ENCODE measurements at regions not wholly inside any gene's neighbourhood (a gene's known extent, or its start where the extent isn't known, plus 50 kb on each side); places are given as distances from the start of the nearest gene placed in this dataset.

DNA sequence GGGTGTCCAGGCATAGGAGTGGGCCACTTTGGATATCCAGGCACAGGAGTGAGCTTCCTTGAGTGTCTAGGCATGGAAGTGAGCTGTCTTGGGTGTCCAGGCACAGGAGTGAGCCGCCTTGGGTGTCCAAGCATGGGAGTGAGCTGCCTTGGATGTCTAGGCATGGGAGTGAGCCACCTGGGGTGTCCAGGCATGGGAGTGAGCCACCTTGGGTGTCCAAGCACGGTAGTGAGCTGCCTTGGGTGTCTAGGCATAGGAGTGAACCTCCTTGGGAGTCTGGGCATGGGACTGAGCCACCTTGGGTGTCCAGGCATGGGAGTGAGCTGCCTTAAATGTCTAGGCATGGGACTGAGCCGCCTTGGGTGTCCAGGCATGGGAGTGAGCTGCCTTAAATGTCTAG is 146.3 kb downstream of the C1orf94 start:
- Histone ChIP-seq H3K4me2 (ENCODE audit: insufficient read depth, insufficient read length, low read length) (no peak overlapping the region), H3K27ac (ENCODE audit: insufficient read length, low read depth, low read length) (no peak overlapping the region), H3K27me3 (ENCODE audit: insufficient read depth, low read length) (no peaks in the 10 kb centered on the region), H3K79me2 (ENCODE audit: insufficient read depth, low read length) (no peaks in the 10 kb centered on the region), H3K23me2 (ENCODE audit: insufficient read length, low read depth, low read length, poor library complexity, severe bottlenecking) (no peaks in the 10 kb centered on the region), H3K4me1 (ENCODE audit: insufficient read depth, low read length) (no peaks in the 10 kb centered on the region), H2BK5ac (ENCODE audit: insufficient read length, low read length) (no peak overlapping the region), H3T11ph (ENCODE audit: low read length) (no peak overlapping the region), H4K8ac (replicated peaks; ENCODE audit: insufficient read length, low read depth, low read length) (no peak overlapping the region), H4K91ac (ENCODE audit: insufficient read length, low read depth, low read length) (no peak overlapping the region), H4K5ac (ENCODE audit: insufficient read length, low read depth, low read length) (no peak overlapping the region), H3K79me1 (ENCODE audit: insufficient read depth, low read depth, low read length, poor library complexity, severe bottlenecking) (no peaks in the 10 kb centered on the region), H3K14ac (ENCODE audit: insufficient read depth, low read length) (no peak overlapping the region; the same call in 1 of the 2 replicates), H3K56ac (ENCODE audit: insufficient read length, low read depth, low read length) (no peak overlapping the region), H2BK120ac (ENCODE audit: low read depth, low read length, poor library complexity, severe bottlenecking) (no peak overlapping the region), H4K20me1 (ENCODE audit: control insufficient read depth, insufficient read depth, insufficient read length) (no peaks in the 10 kb centered on the region), H3K23ac (ENCODE audit: insufficient read length, low read depth, low read length) (no peak overlapping the region), H3K9me3 (ENCODE audit: control insufficient read depth, low read depth, low read length) (no peaks in the 10 kb centered on the region), H2BK15ac (ENCODE audit: low read depth, low read length) (no peak overlapping the region), H2BK20ac (ENCODE audit: low read depth, low read length, poor library complexity, severe bottlenecking) (no peak overlapping the region), H2BK12ac (ENCODE audit: insufficient read length, low read depth, low read length) (no peak overlapping the region), H3K4ac (ENCODE audit: low read depth, low read length) (no peak overlapping the region), H2AK5ac (ENCODE audit: insufficient read length, low read length) (no peak overlapping the region), H3K9ac (ENCODE audit: extremely low read depth, insufficient read length, low read length) (no peak overlapping the region), H2AFZ (ENCODE audit: low read length) (no peak overlapping the region), H3K18ac (ENCODE audit: insufficient read length, low read depth, low read length) (no peak overlapping the region)
- H3K36me3 Mint-ChIP-seq (ENCODE audit: insufficient read depth in 1 of 3, low read depth in 3 of 3), result no peaks in the 10 kb centered on the region
- no peak for DNase-seq
- no CpG with 5 or more reads among the region's 3 CpGs for WGBS (ENCODE audit: extremely low coverage, insufficient read length, low lambda C conversion rate)
- peaks cover 17% of the 10 kb centered on the region for H3K27me3 Mint-ChIP-seq (ENCODE audit: low read depth)
- no peaks in the 10 kb centered on the region; a peak in 1 of 5 replicates for H3K9me3 Mint-ChIP-seq
- H3K4me3 Mint-ChIP-seq, result no peak overlapping the region
- H3K4me1 Mint-ChIP-seq, result peaks cover 6 to 11% of the 10 kb centered on the region in 2 experiments
- H3K27ac Mint-ChIP-seq, result no peak overlapping the region
- TF ChIP-seq, protein P1, sequence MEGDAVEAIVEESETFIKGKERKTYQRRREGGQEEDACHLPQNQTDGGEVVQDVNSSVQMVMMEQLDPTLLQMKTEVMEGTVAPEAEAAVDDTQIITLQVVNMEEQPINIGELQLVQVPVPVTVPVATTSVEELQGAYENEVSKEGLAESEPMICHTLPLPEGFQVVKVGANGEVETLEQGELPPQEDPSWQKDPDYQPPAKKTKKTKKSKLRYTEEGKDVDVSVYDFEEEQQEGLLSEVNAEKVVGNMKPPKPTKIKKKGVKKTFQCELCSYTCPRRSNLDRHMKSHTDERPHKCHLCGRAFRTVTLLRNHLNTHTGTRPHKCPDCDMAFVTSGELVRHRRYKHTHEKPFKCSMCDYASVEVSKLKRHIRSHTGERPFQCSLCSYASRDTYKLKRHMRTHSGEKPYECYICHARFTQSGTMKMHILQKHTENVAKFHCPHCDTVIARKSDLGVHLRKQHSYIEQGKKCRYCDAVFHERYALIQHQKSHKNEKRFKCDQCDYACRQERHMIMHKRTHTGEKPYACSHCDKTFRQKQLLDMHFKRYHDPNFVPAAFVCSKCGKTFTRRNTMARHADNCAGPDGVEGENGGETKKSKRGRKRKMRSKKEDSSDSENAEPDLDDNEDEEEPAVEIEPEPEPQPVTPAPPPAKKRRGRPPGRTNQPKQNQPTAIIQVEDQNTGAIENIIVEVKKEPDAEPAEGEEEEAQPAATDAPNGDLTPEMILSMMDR (conservative IDR thresholded peaks at IDR 0.05), result no peak

Measured in H9 (cell line).